Smooth muscle cell (in vitro differentiated cells): ENCODE measurements at regions not wholly inside any gene's neighbourhood (a gene's known extent, or its start where the extent isn't known, plus 50 kb on each side); places are given as distances from the start of the nearest gene placed in this dataset.
A peak's percentile ranks its signal among the peaks of the same experiment; 100 is the strongest.

ENCODE experiments used
- DNase-seq: peaks from one replicate; lab custom pipeline; 2025; ENCODE audit not compliant: unreplicated experiment; lab: John Stamatoyannopoulos, UW
- H2AFZ ChIP-seq: fragments of 200-600 bp; sonication (generic); 2 replicates; pipeline ENCODE4 v1.6.0; 2016; ENCODE audit warnings: antibody characterized with exemption, low read depth, mild to moderate bottlenecking
- H3F3A ChIP-seq: fragments of 200-600 bp; sonication (generic); 2 replicates; pipeline ENCODE4 v1.6.0; 2017; ENCODE audit warnings: antibody characterized with exemption, low read depth
- H3K27ac ChIP-seq: fragments of 200-600 bp; sonication (generic); 2 replicates; pipeline ENCODE4 v1.5.1; 2016; ENCODE audit warnings: low read depth, mild to moderate bottlenecking
- H3K27me3 ChIP-seq: fragments of 200-600 bp; sonication (generic); 2 replicates; pipeline ENCODE4 v1.6.1; 2016; ENCODE audit warnings: low read depth, mild to moderate bottlenecking
- H3K36me3 ChIP-seq: fragments of 200-600 bp; sonication (generic); 2 replicates; pipeline ENCODE4 v1.5.1; 2016; ENCODE audit warnings: low read depth
- H3K4me1 ChIP-seq: fragments of 200-600 bp; sonication (generic); 2 replicates; pipeline ENCODE4 v1.5.1; 2016; ENCODE audit warnings: low read depth
- H3K4me2 ChIP-seq: fragments of 200-600 bp; sonication (generic); 2 replicates; pipeline ENCODE4 v1.6.0; 2016; ENCODE audit warnings: mild to moderate bottlenecking
- H3K4me3 ChIP-seq: fragments of 200-600 bp; sonication (generic); 2 replicates; pipeline ENCODE4 v1.5.1; 2016; ENCODE audit warnings: mild to moderate bottlenecking
- H3K79me2 ChIP-seq: fragments of 200-600 bp; sonication (generic); 2 replicates; pipeline ENCODE4 v1.6.0; 2016; ENCODE audit warnings: low read depth, mild to moderate bottlenecking
- H3K9ac ChIP-seq: fragments of 200-600 bp; sonication (generic); 2 replicates; pipeline ENCODE4 v1.6.0; 2016; ENCODE audit warnings: low read depth
- H3K9me3 ChIP-seq: fragments of 200-600 bp; sonication (generic); replicated peaks from 2 replicates; pipeline ENCODE4 v1.5.1; 2016; ENCODE audit warnings: low read depth
- H4K20me1 ChIP-seq: fragments of 200-600 bp; sonication (generic); 2 replicates; pipeline ENCODE4 v1.6.0; 2016; ENCODE audit warnings: low read depth
- CTCF ChIP-seq: fragments of 200-600 bp; sonication (generic); IDR thresholded peaks from 2 replicates; pipeline ENCODE4 v1.5.1; 2017; ENCODE audit warnings: borderline replicate concordance, mild to moderate bottlenecking, antibody characterized with exemption; ENCODE audit not compliant: insufficient read depth, poor library complexity, severe bottlenecking
- WGBS: methylation state at CpG from one replicate; pipeline ENCODE4 v1.1.7; 2016; ENCODE audit warnings: low lambda C conversion rate; 5-methylcytosine and 5-hydroxymethylcytosine counted together

GRCh38 chr2:168344706-168345105 is 97.3 kb upstream of the STK39 start:
- H3K27me3 ChIP-seq = no peaks in the 10 kb centered on the region
- no peaks in the 10 kb centered on the region for H4K20me1 ChIP-seq
- WGBS = 72% methylated on average over 5 of the region's 5 CpGs
- H3K4me1 ChIP-seq = peaks cover 17% of the 10 kb centered on the region
- H3K79me2 ChIP-seq = no peaks in the 10 kb centered on the region
- no peak overlapping the region for H3K4me3 ChIP-seq
- no peaks in the 10 kb centered on the region for H3F3A ChIP-seq
- H3K9ac ChIP-seq = no peak overlapping the region
- H3K27ac ChIP-seq = no peak overlapping the region
- H3K36me3 ChIP-seq = no peaks in the 10 kb centered on the region
- TF ChIP-seq CTCF = no peak
- no peaks in the 10 kb centered on the region for H3K9me3 ChIP-seq
- no peak for DNase-seq
- H3K4me2 ChIP-seq = no peak overlapping the region
- no peak overlapping the region for H2AFZ ChIP-seq

GRCh38 chr2:168345601-168346000 is 98.2 kb upstream of the STK39 start:
- Histone ChIP-seq H3K79me2 (no peaks in the 10 kb centered on the region), H3K4me2 (no peak overlapping the region), H3K9ac (no peak overlapping the region), H3K27ac (no peak overlapping the region), H3K4me1 (peaks cover 12% of the 10 kb centered on the region), H3F3A (no peaks in the 10 kb centered on the region), H2AFZ (no peak overlapping the region), H3K36me3 (no peaks in the 10 kb centered on the region), H3K9me3 (no peaks in the 10 kb centered on the region), H4K20me1 (no peaks in the 10 kb centered on the region), H3K27me3 (no peaks in the 10 kb centered on the region), H3K4me3 (no peak overlapping the region)
- WGBS = 85% methylated on average over 3 of the region's 3 CpGs
- no peak for DNase-seq
- no peak for TF ChIP-seq CTCF

- Histone ChIP-seq H3K27ac (peak overlapping the region; percentile 12), H3K27me3 (no peaks in the 10 kb centered on the region), H3K79me2 (no peaks in the 10 kb centered on the region), H3K9ac (peak overlapping the region; percentile 73), H3K4me3 (peak overlapping the region; percentile 70), H3K9me3 (no peaks in the 10 kb centered on the region), H3K36me3 (no peaks in the 10 kb centered on the region), H3K4me2 (peak overlapping the region; percentile 91), H2AFZ (peak overlapping the region; percentile 98), H3F3A (no peaks in the 10 kb centered on the region), H4K20me1 (no peaks in the 10 kb centered on the region), H3K4me1 (peaks cover 12% of the 10 kb centered on the region)
- TF ChIP-seq CTCF = peak; percentile 86
- WGBS = 20% methylated on average over 13 of the region's 13 CpGs
- peak; percentile 9 for DNase-seq
Observed at GRCh38 chr2:168346725-168347477, 99.5 kb upstream of the STK39 start.

- peak overlapping the region; percentile 71 for H2AFZ ChIP-seq
- DNase-seq = peak; percentile 1
- no peak overlapping the region for H3K4me2 ChIP-seq
- H3K36me3 ChIP-seq = no peaks in the 10 kb centered on the region
- no peak overlapping the region for H3K9ac ChIP-seq
- H3K9me3 ChIP-seq = no peaks in the 10 kb centered on the region
- peaks cover 12% of the 10 kb centered on the region for H3K4me1 ChIP-seq
- TF ChIP-seq CTCF = peak; percentile 45
- no peaks in the 10 kb centered on the region for H3K79me2 ChIP-seq
- no peaks in the 10 kb centered on the region for H4K20me1 ChIP-seq
- WGBS = 21% methylated on average over 2 of the region's 2 CpGs
- no peak overlapping the region for H3K27ac ChIP-seq
- H3K4me3 ChIP-seq = no peak overlapping the region
- H3F3A ChIP-seq = no peaks in the 10 kb centered on the region
- no peaks in the 10 kb centered on the region for H3K27me3 ChIP-seq
Observed at GRCh38 chr2:168348076-168348475, 100.7 kb upstream of the STK39 start.
